GM18873 (cell line): ENCODE measurements at regions not wholly inside any gene's neighbourhood (a gene's known extent, or its start where the extent isn't known, plus 50 kb on each side); places are given as distances from the start of the nearest gene placed in this dataset.
A peak's percentile ranks its signal among the peaks of the same experiment; 100 is the strongest.

Source experiments
- ATAC-seq: cut with Tn5 transposase; IDR thresholded peaks from one replicate; pipeline ENCODE4 v1.9.1; 2021; ENCODE audit warnings: mild to moderate bottlenecking, moderate library complexity, moderate number of reproducible peaks; ENCODE audit not compliant: unreplicated experiment, low FRiP score

DNA sequence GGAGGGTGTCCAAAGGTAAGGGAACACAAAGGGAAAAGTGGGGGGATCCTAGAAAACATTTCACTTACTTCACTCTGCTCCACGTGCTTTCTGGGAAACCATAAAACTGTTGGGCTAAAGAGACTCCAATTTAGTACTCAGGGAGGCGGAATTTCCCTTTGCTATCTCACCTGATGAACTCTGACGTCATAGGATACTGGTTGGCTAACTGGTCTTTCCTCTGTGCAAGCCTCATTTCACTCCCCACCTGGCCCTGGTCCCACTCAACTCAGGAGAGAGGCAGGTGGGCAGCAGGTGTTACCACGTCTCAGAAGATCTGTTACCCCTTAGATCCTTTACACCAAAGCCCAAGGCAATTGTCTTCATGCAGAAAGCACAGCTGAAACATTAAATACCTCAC is 51.8 kb upstream of the PMAIP1 start:
- ATAC-seq: no peak

DNA sequence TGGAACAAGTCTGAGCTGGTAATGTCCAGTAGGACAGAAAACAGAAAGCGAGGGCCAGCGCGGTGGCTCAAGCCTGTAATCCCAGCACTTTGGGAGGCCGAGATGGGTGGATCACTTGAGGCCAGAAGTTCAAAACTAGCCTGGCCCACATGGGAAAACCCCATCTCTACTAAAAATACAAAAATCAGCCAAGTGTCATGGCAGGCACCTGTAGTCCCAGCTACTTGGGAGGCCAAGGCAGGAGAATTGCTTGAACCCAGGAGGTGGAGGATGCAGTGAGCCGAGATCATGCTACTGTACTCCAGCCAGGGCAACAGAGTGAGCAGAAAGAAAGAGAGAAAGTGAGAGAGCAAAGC is 52.3 kb upstream of the PMAIP1 start:
- peak; percentile 14 for ATAC-seq

DNA sequence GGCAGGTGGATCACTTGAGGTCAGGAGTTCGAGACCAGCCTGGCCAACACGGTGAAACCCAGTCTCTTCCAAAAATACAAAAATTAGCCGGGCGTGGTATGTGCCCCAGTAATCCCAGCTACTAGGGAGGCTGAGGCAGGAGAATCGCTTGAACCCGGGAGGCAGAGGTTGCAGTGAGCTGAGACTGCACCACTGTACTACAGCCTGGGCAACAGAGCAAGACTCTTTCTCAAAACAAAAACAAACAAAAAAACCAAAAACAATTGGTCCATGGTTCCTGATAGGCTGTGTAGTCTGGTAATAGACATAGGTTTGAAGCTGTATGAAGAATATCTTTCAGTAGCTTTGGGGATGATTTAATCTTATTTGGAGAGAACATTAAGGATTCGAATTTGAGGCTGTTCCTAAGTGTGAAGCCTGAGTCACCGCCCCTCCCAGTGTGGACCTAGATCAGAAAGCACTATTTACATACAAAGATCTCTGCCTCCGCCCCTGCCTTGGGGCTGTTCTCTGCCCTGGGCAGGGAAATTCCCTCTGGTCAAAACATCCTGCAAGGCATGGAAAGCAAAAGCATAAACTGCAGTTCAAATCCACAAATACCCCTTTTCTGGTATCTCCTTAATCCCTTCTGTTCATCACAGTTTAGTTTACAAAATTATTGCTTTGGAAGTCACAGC is 52.8 kb upstream of the PMAIP1 start:
- peak; percentile 98 for ATAC-seq

DNA sequence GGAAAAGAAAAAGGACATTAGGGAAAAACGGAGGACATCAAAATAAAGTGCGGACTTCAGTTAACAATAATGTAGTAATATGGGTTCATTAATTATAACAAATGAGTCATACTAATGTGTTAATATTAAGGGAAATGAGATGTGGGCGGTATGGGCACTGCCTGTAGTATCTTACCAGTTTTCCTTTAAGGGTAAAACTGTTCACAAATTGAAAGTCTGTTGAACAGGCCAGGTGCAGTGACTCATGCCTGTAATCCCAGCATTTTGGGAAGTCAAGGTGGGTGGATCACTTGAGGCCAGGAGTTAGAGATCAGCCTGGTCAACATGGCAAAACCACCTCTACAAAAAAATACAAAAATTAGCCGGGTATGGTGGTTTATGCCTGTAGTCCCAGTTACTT is 56.8 kb upstream of the PMAIP1 start:
- ATAC-seq: no peak

DNA sequence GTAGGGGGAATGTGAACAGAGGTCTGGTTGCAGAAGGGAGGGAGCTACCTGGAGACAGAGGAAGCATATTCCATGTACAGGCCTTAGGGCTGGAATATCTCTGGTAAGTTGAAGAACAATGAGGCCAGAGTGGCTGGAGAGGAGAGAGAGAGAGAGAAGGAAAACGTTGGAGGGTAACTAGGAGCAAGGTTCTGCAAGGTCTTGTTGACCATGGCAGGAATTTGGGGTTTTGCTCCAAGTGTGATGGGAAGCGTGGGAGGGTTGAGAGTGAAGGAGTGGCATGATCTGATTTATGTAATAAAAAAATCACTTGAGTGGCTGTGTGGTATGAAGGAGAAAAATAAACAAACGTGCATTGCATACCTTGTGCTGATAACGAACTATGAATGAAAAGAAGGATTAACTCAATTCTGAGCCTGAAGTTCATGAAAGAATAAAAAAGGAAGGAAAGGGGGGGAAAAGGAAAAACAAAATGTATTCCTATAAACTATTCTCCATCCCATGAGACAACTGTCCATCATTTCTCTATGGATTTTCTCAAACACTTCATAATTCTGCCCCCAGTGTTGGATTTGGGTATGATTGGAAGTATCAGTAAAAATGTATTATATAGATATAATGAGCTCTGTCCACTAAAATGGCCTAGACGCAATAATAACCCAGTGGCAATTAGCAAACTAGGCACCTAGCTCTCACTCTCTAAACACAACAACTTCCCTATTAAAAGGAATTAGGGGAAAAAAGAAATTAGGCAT is 59.7 kb upstream of the PMAIP1 start:
- no peak for ATAC-seq

DNA sequence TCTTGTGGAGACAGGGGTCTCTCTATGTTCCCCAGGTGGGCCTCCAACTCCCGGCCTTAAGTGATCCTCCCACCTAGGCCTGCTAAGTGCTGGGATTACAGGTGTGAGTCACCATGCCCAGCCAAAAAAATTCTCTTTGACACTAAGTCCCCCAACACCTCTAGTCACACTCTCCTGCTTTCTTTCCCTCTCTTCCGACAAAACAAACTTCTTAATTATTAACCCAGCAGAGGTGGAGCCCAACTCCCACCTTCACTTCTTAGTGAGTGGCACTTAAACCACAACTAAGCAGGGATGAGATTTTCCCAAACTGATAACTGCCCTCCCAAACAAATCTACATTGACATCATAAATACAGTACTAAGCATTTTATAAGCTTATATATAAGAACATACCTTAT is 60.5 kb upstream of the PMAIP1 start:
- ATAC-seq: no peak

DNA sequence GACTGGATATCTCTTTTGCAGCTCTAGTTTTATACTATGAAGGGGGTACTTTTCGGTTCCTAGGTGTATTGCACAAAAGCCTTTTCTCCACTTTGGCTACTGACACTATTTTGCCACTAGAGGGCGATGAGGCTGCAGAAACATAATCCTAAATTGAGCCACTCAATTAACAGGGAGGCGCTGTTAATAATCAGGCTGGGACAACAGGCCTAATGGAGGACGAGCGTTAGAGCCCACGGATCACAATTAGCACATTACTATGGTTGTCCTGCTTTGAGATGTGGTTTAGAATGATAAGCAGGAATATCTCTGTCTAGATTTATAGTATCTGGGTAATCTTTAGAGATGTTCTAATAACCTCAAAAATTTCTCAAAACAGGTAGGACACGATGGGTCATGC is 62.2 kb upstream of the PMAIP1 start:
- peak; percentile 39 for ATAC-seq

DNA sequence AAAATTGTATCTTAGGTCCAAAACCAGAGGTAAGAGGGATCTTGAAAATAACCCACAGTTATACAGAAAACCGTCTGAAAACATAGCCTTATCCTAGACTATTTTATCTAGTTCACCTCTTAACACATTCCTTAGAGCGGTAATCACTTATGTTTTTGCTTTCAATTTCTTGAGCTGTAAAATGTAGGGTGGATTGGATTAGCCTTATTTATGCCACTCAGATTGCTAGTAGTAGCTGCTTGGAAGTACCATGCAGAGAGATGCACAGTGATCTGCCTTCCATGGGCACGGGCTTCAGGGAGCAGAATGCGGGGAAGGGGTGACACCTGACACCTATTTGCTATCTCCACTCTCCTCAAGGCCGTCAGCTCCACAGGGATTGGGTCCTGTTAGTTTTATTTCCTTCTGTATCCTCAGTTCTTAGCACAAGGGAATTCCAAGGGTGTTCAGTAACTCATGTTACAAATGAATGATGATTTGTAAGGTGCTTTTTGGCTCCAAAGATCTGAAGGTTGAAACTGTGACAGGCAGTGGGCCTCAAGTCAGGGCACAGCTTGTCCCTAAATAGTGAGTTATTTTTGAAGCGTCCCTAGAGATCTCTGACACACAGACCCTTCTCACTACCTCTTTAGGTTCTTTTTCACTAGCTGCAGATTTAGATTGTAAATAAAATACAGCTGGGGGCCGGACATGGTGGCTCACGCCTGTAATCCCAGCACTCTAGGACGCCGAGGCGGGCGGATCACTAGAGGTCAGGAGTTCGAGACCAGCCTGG is 64.0 kb upstream of the PMAIP1 start:
- peak; percentile 70 for ATAC-seq

DNA sequence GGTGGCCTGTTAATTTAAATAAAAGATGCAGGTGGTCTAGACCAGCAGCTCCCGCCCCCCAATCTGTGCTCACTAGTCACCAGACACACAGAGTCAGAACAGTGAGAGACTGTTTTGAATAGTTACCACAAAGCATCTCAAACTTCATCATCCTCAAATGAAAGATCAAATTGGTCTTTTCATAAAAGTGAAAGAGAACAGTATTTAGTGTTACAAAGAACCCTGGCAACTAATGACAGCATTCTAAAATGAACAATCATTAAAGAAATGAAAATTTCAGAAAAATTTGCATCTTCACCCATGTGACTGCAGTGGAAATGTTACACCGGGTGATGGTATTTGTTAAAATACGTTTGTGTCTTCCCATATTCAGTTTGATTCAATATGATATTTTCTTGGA is 65.5 kb upstream of the PMAIP1 start:
- ATAC-seq: peak; percentile 28

DNA sequence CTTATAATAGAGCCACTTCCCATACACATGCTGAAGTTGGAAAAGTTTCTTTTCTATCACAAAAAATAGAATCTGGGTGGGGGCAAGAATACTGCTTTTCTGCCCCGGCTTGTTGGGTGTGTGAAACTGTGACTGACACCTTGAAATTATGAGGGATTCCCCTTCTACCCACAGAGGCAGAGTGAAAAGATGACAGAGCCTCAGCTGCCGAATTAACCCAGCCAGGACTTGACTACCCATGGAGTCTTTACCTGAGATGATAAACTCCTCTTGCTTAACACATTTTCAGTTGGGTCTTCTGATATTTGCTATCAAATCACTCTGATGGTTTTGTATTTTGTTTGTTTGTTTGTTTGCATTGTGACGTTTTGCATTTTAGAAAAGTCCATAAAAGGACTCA is 66.0 kb upstream of the PMAIP1 start:
- ATAC-seq: peak; percentile 74

DNA sequence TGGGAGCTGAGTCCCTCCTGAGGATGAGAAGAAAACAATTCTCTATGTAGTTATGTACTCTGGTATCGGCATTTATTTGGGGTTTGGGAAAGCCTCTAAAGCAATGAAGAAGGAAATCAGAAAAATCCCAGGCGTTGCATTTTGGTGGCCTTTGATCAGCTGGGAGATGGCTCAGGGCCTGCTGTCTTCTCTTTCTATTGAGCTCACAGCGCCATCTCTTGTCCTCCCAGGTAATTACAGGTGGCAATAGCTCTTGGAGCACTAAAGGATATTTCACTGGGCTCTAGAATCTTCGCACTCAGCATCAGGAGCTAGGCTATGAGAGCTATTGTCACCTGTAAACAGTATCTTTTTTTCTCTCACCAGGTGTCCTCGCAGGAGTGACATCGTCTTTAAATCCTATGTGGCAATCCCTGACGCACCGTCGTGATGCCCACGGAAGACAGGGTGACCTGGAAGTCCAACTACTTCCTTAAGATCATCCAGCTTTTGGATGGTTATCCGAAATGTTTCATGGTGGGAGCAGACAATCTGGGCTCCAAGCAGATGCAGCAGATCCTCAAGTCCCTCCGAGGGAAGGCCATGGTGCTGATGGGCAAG is 76.1 kb upstream of the PMAIP1 start:
- no peak for ATAC-seq

DNA sequence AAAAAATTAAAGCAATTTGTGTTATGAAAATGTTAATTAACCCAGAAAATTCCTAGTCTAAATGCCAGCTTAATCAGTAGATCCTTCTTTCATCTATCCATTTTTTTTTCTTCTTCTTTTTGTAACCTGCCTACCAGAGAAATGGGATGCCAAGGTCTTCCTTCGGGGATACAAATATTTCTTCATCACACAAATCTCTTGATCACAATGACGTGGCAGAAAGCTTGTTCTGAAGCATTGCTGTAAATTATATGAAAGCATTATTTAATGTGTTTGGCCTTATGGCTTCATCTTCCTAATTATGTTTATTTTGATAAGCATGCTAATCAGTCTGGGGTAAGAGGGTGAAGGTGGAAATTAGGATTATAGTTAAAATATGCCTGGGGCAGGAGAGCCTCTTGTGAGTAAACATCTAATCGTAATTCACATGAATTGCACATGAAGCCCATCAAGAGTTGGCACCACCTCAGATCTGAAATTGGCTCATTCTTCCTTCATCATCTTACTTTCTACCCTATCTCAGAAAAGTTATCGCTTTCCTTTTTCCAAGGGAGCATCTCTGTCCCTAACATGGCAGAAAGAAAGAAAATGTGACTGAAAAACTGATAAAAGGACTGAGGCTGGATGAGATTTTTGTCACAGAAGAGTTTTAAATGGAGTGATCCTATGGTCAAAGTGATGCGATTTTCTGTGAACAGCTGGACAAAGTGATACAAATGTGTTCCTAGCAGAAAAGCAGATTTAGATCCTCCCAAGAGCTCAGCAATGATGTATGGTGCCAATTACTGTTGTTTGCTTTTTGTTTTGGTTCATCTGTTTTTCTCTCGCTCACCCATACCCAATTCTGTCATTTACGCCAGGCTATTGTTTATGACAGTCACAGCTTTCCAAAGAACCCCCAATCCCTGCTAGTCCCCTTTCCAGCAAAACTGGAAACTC is 76.9 kb upstream of the PMAIP1 start:
- no peak for ATAC-seq

DNA sequence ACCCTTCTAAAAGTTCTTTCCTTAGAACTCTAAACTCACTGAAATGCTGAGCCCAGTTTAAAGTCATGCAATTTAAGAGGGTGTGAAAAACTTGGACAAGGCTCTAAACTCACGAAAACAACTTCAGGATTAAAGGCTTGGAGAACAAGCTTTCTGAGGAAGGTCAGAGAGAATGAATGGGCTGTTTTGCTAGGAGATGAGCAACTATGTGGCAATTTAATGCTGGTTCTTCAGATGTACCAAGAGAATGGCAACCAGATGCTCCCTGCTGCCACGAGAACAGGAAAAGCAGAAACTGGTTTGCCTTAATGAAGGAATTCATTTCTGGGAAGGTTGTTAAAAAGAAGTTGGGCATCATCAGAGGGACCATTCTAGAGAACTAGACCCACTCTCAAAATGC is 77.8 kb upstream of the PMAIP1 start:
- no peak for ATAC-seq

DNA sequence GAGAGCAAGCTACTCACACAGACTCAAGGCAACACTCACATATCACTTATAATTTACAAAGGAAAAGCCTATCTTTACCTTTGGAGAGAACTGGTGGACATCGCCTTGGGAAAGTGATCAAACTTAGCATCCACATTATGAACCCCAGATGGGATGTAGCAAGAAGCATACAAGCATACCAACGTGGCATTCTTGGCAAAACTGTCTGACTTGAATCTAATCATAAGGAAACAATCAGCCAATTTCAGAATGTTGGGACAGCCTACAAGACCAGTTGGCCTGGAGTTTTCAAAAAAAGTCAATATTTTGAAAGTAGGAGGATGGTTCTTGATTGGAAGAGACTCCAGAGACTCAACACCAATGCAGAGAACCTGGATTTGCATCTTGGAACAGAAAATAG is 79.1 kb upstream of the PMAIP1 start:
- ATAC-seq: no peak

DNA sequence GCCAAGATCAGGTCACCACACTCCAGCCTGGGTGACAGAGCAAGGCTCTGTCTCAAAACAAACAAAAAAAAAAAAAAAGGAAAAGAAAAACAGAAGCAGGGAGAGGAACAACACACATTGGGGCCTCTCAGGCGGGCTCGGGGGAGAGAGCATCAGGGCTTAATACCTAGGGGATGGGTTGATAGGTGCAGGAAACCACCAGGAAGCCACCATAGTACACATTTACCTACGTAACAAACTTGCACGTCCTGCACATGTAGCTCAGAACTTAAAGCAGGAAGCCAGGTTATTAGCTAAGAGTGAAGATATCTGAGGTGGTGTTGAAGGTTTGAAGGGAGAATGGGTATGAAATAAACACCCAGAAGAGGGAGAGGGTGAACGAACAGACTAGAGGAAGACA is 81.0 kb upstream of the PMAIP1 start:
- ATAC-seq: no peak

DNA sequence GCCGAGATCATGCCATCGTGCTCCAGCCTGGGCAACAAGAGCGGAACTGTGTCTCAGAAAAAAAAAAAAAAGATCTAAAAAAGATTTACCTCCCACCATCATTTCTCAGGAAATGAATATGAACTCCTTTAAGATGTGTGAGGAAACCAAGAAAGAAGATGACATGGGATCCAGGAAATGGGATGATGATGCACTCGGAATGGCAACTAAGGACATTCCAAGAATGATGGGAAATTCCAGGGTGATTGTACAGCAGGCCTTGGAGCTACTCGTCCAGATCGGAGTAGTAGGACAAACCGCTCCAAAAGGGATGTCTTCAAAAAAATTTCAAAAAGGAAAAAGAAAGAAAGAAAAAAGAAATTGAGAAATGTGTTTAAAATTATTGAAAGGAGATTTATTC is 84.9 kb upstream of the PMAIP1 start:
- ATAC-seq: no peak

DNA sequence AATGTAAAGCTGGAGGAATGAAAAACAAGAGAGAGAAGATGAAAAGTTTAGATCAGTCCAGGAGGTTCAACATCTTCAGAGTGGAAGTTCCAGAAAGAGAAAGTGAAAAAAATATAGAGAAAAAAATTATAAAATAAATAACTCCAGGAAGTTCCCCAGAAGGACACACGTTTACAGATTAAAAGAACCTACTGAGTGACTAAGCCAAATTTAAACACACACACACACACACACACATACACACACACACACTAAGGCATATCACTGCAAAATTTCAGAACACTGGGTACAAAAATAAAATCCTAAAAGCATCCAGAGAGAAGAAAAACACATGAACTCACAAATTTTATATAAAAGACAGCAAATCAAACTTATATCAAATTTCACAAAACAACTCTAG is 85.9 kb upstream of the PMAIP1 start:
- ATAC-seq: no peak

DNA sequence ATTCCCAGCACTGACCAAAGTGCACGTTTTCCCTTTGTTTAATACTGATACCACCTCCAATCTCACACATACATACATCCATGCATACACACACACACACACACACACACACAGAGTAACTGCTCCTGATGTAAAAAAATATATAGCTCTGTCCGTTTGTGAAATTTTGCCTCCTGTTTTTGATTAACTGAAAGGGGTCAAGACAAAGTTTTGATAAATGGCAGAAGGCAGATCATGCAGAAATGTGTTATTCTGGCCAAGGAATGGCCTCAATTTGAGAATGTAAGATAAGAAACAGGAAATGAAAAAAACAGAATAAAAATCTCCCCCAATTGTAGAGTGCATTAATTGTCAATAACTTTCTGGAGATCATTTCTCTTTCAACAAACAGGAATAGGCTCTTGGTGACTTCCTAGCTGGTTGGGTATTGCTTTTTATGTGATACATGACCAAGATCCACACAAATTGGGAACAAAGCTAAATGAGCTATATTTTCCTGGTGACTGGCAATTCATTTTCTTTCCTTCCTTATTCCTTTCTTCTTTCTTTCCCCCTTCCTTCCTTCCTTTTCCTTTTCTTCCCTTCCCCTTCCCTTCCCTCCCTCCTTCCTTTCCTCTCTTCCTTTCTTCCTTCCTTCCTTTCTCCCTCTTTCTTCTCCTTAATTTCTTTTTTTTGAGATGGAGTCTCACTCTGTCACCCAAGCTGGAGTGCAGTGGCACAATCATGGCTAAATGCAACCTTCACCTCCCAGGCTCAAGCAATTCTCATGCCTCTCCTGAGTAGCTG is 88.9 kb upstream of the PMAIP1 start:
- ATAC-seq: no peak

DNA sequence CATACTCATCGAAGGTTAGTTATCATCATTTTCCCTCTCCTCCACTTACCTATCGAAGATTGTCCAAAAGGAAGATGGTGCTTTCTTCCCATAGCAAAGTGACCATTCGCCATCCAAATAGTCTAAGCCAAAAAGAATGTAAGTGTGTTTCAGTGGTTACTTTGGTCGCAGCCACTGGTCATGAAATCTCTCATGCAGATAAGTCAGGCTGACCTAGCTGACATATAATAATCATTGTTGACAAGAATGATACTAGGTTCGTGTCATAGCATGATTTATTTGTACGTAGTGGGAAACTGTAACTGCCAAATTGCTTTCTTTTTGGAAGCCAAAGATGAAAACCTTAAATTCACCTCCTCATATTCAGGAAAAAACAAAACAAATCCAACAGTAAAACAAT is 89.6 kb upstream of the PMAIP1 start:
- ATAC-seq: no peak
